Stimulated activated memory B cell treated with anti-CD40 and anti-IgM and Interleukin-4, amounts not matched to agents 10 μg/mL and 1 μg/mL and 100 μg/mL, for 72 hours (primary cell): ENCODE measurements at regions not wholly inside any gene's neighbourhood (a gene's known extent, or its start where the extent isn't known, plus 50 kb on each side); places are given as distances from the start of the nearest gene placed in this dataset.
"Not testable (repeated sequence)": the region's sequence is repeated elsewhere in the genome, so short reads cannot be mapped to it uniquely, and the experiment has no call there.

Experiments
- ATAC-seq: fragments of 150-1000 bp; cut with Tn5 transposase; 2 replicates; pipeline ENCODE4 v1.10.0; 2021
- H3K27ac Mint-ChIP-seq: one replicate; pipeline ENCODE4 v1.8.0; 2022; ENCODE audit warnings: mild to moderate bottlenecking, mixed read lengths
- H3K27me3 Mint-ChIP-seq: one replicate; pipeline ENCODE4 v1.8.0; 2022; ENCODE audit warnings: mixed read lengths
- H3K36me3 Mint-ChIP-seq: one replicate; pipeline ENCODE4 v1.8.0; 2022; ENCODE audit warnings: mixed read lengths
- H3K4me1 Mint-ChIP-seq: one replicate; pipeline ENCODE4 v1.8.0; 2022; ENCODE audit warnings: mixed read lengths
- H3K4me3 Mint-ChIP-seq: one replicate; pipeline ENCODE4 v1.8.0; 2022; ENCODE audit warnings: mild to moderate bottlenecking, moderate library complexity, mixed read lengths
- H3K9me3 Mint-ChIP-seq: one replicate; pipeline ENCODE4 v1.8.0; 2022; ENCODE audit warnings: mixed read lengths

GRCh38 chr6:10343320-10343719, 71.6 kb downstream of the TFAP2A start:
- Mint-ChIP-seq H3K36me3 (no peaks in the 10 kb centered on the region), H3K27me3 (no peaks in the 10 kb centered on the region), H3K4me1 (no peaks in the 10 kb centered on the region), H3K27ac (no peak overlapping the region), H3K9me3 (peaks cover 8% of the 10 kb centered on the region), H3K4me3 (no peak overlapping the region)
- ATAC-seq: no peak

- Mint-ChIP-seq H3K36me3 (no peaks in the 10 kb centered on the region), H3K27ac (no peak overlapping the region), H3K4me3 (no peak overlapping the region), H3K27me3 (no peaks in the 10 kb centered on the region), H3K9me3 (peaks cover 3% of the 10 kb centered on the region), H3K4me1 (no peaks in the 10 kb centered on the region)
- ATAC-seq: no peak
These were observed 73.3 kb downstream of the TFAP2A start for GRCh38 chr6:10341605-10342004.

- Mint-ChIP-seq H3K27me3 (no peaks in the 10 kb centered on the region), H3K4me1 (no peaks in the 10 kb centered on the region), H3K4me3 (no peak overlapping the region), H3K36me3 (no peaks in the 10 kb centered on the region), H3K27ac (no peak overlapping the region), H3K9me3 (peaks cover 4% of the 10 kb centered on the region)
- no peak for ATAC-seq
These were observed 76.7 kb downstream of the TFAP2A start for GRCh38 chr6:10338151-10338550.

- not testable (repeated sequence) for H3K36me3 Mint-ChIP-seq, H3K4me3 Mint-ChIP-seq, H3K27ac Mint-ChIP-seq, H3K27me3 Mint-ChIP-seq, ATAC-seq, H3K9me3 Mint-ChIP-seq, H3K4me1 Mint-ChIP-seq
These were observed 77.5 kb downstream of the TFAP2A start for GRCh38 chr6:10337376-10337775.

- no peaks in the 10 kb centered on the region for H3K27me3 Mint-ChIP-seq
- no peaks in the 10 kb centered on the region for H3K4me1 Mint-ChIP-seq
- no peak overlapping the region for H3K4me3 Mint-ChIP-seq
- no peaks in the 10 kb centered on the region for H3K36me3 Mint-ChIP-seq
- ATAC-seq: no peak
- peaks cover 5% of the 10 kb centered on the region for H3K9me3 Mint-ChIP-seq
- no peak overlapping the region for H3K27ac Mint-ChIP-seq
These were observed 82.8 kb downstream of the TFAP2A start for GRCh38 chr6:10332111-10332510.

- Mint-ChIP-seq H3K4me3 (no peak overlapping the region), H3K36me3 (no peaks in the 10 kb centered on the region), H3K9me3 (peaks cover 2% of the 10 kb centered on the region), H3K27ac (no peak overlapping the region), H3K27me3 (no peaks in the 10 kb centered on the region), H3K4me1 (no peaks in the 10 kb centered on the region)
- ATAC-seq: no peak
These were observed 83.4 kb downstream of the TFAP2A start for GRCh38 chr6:10331334-10331968.

- no peak for ATAC-seq
- no peak overlapping the region for H3K27ac Mint-ChIP-seq
- H3K4me1 Mint-ChIP-seq: no peaks in the 10 kb centered on the region
- H3K27me3 Mint-ChIP-seq: no peaks in the 10 kb centered on the region
- H3K4me3 Mint-ChIP-seq: no peak overlapping the region
- no peaks in the 10 kb centered on the region for H3K36me3 Mint-ChIP-seq
- H3K9me3 Mint-ChIP-seq: peaks cover 2% of the 10 kb centered on the region
These were observed 84.4 kb downstream of the TFAP2A start for GRCh38 chr6:10330515-10330914.

GRCh38 chr6:10323018-10323417, 91.9 kb downstream of the TFAP2A start:
- Mint-ChIP-seq H3K36me3 (no peaks in the 10 kb centered on the region), H3K4me1 (no peaks in the 10 kb centered on the region), H3K9me3 (peaks cover 9% of the 10 kb centered on the region), H3K27ac (no peak overlapping the region), H3K27me3 (no peaks in the 10 kb centered on the region), H3K4me3 (no peak overlapping the region)
- ATAC-seq: no peak

GRCh38 chr6:10320291-10320690, 94.6 kb downstream of the TFAP2A start:
- ATAC-seq: no peak
- Mint-ChIP-seq H3K27ac (no peak overlapping the region), H3K27me3 (no peaks in the 10 kb centered on the region), H3K4me1 (no peaks in the 10 kb centered on the region), H3K36me3 (no peaks in the 10 kb centered on the region), H3K9me3 (peaks cover 9% of the 10 kb centered on the region), H3K4me3 (no peak overlapping the region)

- peaks cover 9% of the 10 kb centered on the region for H3K9me3 Mint-ChIP-seq
- no peak for ATAC-seq
- H3K36me3 Mint-ChIP-seq: no peaks in the 10 kb centered on the region
- no peak overlapping the region for H3K27ac Mint-ChIP-seq
- no peak overlapping the region for H3K4me3 Mint-ChIP-seq
- no peaks in the 10 kb centered on the region for H3K4me1 Mint-ChIP-seq
- H3K27me3 Mint-ChIP-seq: no peaks in the 10 kb centered on the region
These were observed 98.5 kb downstream of the TFAP2A start for GRCh38 chr6:10316373-10316721.

- Mint-ChIP-seq H3K36me3 (no peaks in the 10 kb centered on the region), H3K27me3 (no peaks in the 10 kb centered on the region), H3K9me3 (peaks cover 9% of the 10 kb centered on the region), H3K4me3 (no peak overlapping the region), H3K27ac (no peak overlapping the region), H3K4me1 (no peaks in the 10 kb centered on the region)
- no peak for ATAC-seq
These were observed 99.1 kb downstream of the TFAP2A start for GRCh38 chr6:10315658-10316372.

- peaks cover 7% of the 10 kb centered on the region for H3K27me3 Mint-ChIP-seq
These were observed 99.8 kb downstream of the TFAP2A start for GRCh38 chr6:10315034-10315433.

GRCh38 chr6:10314163-10314955, 100.5 kb downstream of the TFAP2A start:
- peaks cover 6% of the 10 kb centered on the region for H3K9me3 Mint-ChIP-seq
- no peak overlapping the region for H3K27ac Mint-ChIP-seq
- H3K4me3 Mint-ChIP-seq: no peak overlapping the region
- H3K4me1 Mint-ChIP-seq: no peaks in the 10 kb centered on the region
- H3K36me3 Mint-ChIP-seq: no peaks in the 10 kb centered on the region
- no peak for ATAC-seq
- H3K27me3 Mint-ChIP-seq: peaks cover 14% of the 10 kb centered on the region

More at GRCh38 chr6:10315034-10315433, 99.8 kb downstream of the TFAP2A start:
- H3K36me3 Mint-ChIP-seq: no peaks in the 10 kb centered on the region
- H3K4me3 Mint-ChIP-seq: no peak overlapping the region
- ATAC-seq: no peak
- H3K4me1 Mint-ChIP-seq: no peaks in the 10 kb centered on the region
- no peak overlapping the region for H3K27ac Mint-ChIP-seq
- peaks cover 9% of the 10 kb centered on the region for H3K9me3 Mint-ChIP-seq

- H3K4me3 Mint-ChIP-seq: no peak overlapping the region
- no peaks in the 10 kb centered on the region for H3K36me3 Mint-ChIP-seq
- H3K4me1 Mint-ChIP-seq: no peaks in the 10 kb centered on the region
- no peak for ATAC-seq
- no peak overlapping the region for H3K27ac Mint-ChIP-seq
- peaks cover under 1% of the 10 kb centered on the region for H3K9me3 Mint-ChIP-seq
- peaks cover 16% of the 10 kb centered on the region for H3K27me3 Mint-ChIP-seq
These were observed 101.1 kb downstream of the TFAP2A start for GRCh38 chr6:10313799-10314162.

GRCh38 chr6:10312445-10312844, 102.4 kb downstream of the TFAP2A start:
- no peak for ATAC-seq
- Mint-ChIP-seq H3K4me3 (no peak overlapping the region), H3K27ac (no peak overlapping the region), H3K4me1 (no peaks in the 10 kb centered on the region), H3K9me3 (no peaks in the 10 kb centered on the region), H3K27me3 (peaks cover 16% of the 10 kb centered on the region), H3K36me3 (no peaks in the 10 kb centered on the region)
